Left lung (tissue), 4 donors: ENCODE measurements at regions not wholly inside any gene's neighbourhood (a gene's known extent, or its start where the extent isn't known, plus 50 kb on each side); places are given as distances from the start of the nearest gene placed in this dataset.
"Not testable (repeated sequence)": the region's sequence is repeated elsewhere in the genome, so short reads cannot be mapped to it uniquely, and the experiment has no call there.

ENCODE experiments used
- ATAC-seq: fragments of 200-7000 bp; cut with Tn5 transposase; one replicate; pipeline ENCODE4 v1.9.1; 2020; ENCODE audit warnings: moderate library complexity
- DNase-seq, 4 donors: peaks; one replicate each; pipeline ENCODE4 v3.0.0-alpha.2; 2013 to 2020
- H3K27ac ChIP-seq, 2 donors: fragments of 200-600 bp; sonication (generic) in 1 of 2; one replicate each; pipeline versions ENCODE4 v1.5.0 to v1.8.0; 2020 to 2021
- H3K27me3 ChIP-seq, 2 donors: fragments of 200-600 bp; sonication (generic) in 1 of 2; one replicate each; pipeline versions ENCODE4 v1.5.0 to v1.8.0; 2020 to 2021
- H3K36me3 ChIP-seq, 2 donors: fragments of 200-600 bp; sonication (generic) in 1 of 2; one replicate each; pipeline versions ENCODE4 v1.5.0 to v1.8.0; 2020 to 2021
- H3K4me1 ChIP-seq, 2 donors: fragments of 200-600 bp; one replicate each; pipeline ENCODE4 v1.8.0; 2021
- H3K4me3 ChIP-seq, 2 donors: fragments of 200-600 bp; sonication (generic) in 1 of 2; one replicate each; pipeline versions ENCODE4 v1.5.0 to v1.8.0; 2020 to 2021; ENCODE audit warnings: mild to moderate bottlenecking in 1 of 2
- H3K9me3 ChIP-seq, 2 donors: fragments of 200-600 bp; sonication (generic) in 1 of 2; one replicate each; pipeline versions ENCODE4 v1.5.0 to v1.8.0; 2020 to 2021
- CTCF ChIP-seq, 2 donors: fragments of 200-600 bp; sonication (generic) in 1 of 2; IDR thresholded peaks; one replicate each; pipeline versions ENCODE4 v1.5.0 to v1.8.0; 2021; ENCODE audit warnings: antibody characterized with exemption in 2 of 2
- intact Hi-C, 2 donors: fragments of 100-400 bp; cut with DNase I; formaldehyde crosslinking; loops; one replicate each; pipeline versions ENCODE4 v1.11.2 to v1.14.2; 2022
- donor health status: DM: no; HTN: yes; CAD: no.
- donor health status: DM: no; HTN: no; CAD: no.

GRCh38 chrX:18075603-18076002 lies 145.1 kb downstream of the BEND2 start:
- no peak for DNase-seq
- TF ChIP-seq CTCF (IDR thresholded peaks at IDR 0.05) = no peak
- Histone ChIP-seq H3K4me1 (no peaks in the 10 kb centered on the region), H3K27ac (no peak overlapping the region), H3K36me3 (no peaks in the 10 kb centered on the region), H3K27me3 (no peaks in the 10 kb centered on the region), H3K9me3 (no peaks in the 10 kb centered on the region), H3K4me3 (no peak overlapping the region)
- peak; percentile 54 for ATAC-seq
- intact Hi-C loops = no loop called here

GRCh38 chrX:18068045-18068444 lies 152.6 kb downstream of the BEND2 start:
- H3K27me3 ChIP-seq, DNase-seq, H3K4me1 ChIP-seq, H3K27ac ChIP-seq, ATAC-seq, H3K36me3 ChIP-seq, H3K4me3 ChIP-seq, intact Hi-C loops, H3K9me3 ChIP-seq: not testable (repeated sequence)

GRCh38 chrX:18065956-18066355 lies 154.7 kb downstream of the BEND2 start:
- Histone ChIP-seq H3K36me3 (no peaks in the 10 kb centered on the region), H3K27me3 (no peaks in the 10 kb centered on the region), H3K27ac (no peak overlapping the region), H3K9me3 (no peaks in the 10 kb centered on the region), H3K4me3 (no peak overlapping the region), H3K4me1 (no peaks in the 10 kb centered on the region)
- no peak for ATAC-seq
- intact Hi-C loops = no loop called here
- DNase-seq = peak in 2 of 4 donors; percentile 1 to 23
- no peak for TF ChIP-seq CTCF (IDR thresholded peaks at IDR 0.05)

- no peak for TF ChIP-seq CTCF (IDR thresholded peaks at IDR 0.05)
- Histone ChIP-seq H3K27ac (no peak overlapping the region), H3K36me3 (no peaks in the 10 kb centered on the region), H3K9me3 (no peaks in the 10 kb centered on the region), H3K27me3 (no peaks in the 10 kb centered on the region), H3K4me3 (no peak overlapping the region), H3K4me1 (no peaks in the 10 kb centered on the region)
- DNase-seq (no peak), ATAC-seq (no peak)
- intact Hi-C loops = no loop called here
Observed at GRCh38 chrX:18051690-18052089, 169.0 kb downstream of the BEND2 start.

- no peak for TF ChIP-seq CTCF (IDR thresholded peaks at IDR 0.05)
- no peaks in the 10 kb centered on the region for H3K27me3 ChIP-seq
- no peaks in the 10 kb centered on the region for H3K9me3 ChIP-seq
Observed at GRCh38 chrX:18047491-18047890, 173.2 kb downstream of the BEND2 start.

GRCh38 chrX:18045436-18045835 lies 175.2 kb downstream of the BEND2 start:
- H3K27ac ChIP-seq = no peak overlapping the region

More at GRCh38 chrX:18047491-18047890, 173.2 kb downstream of the BEND2 start:
- DNase-seq (no peak), ATAC-seq (no peak)
- H3K27ac ChIP-seq = no peak overlapping the region
- H3K36me3 ChIP-seq = no peaks in the 10 kb centered on the region
- intact Hi-C loops = no loop called here
- H3K4me1 ChIP-seq = no peaks in the 10 kb centered on the region
- no peak overlapping the region for H3K4me3 ChIP-seq

More at GRCh38 chrX:18045436-18045835, 175.2 kb downstream of the BEND2 start:
- H3K4me1 ChIP-seq = no peaks in the 10 kb centered on the region
- no peak for DNase-seq
- peaks cover 0 to 9% of the 10 kb centered on the region in 2 donors for H3K27me3 ChIP-seq
- H3K4me3 ChIP-seq = no peak overlapping the region
- ATAC-seq = no peak
- intact Hi-C loops = no loop called here
- TF ChIP-seq CTCF (IDR thresholded peaks at IDR 0.05) = no peak
- no peaks in the 10 kb centered on the region for H3K36me3 ChIP-seq
- H3K9me3 ChIP-seq = no peaks in the 10 kb centered on the region
